BE2C (cell line): ENCODE measurements at regions not wholly inside any gene's neighbourhood (a gene's known extent, or its start where the extent isn't known, plus 50 kb on each side); places are given as distances from the start of the nearest gene placed in this dataset.

Experiments
- DNase-seq: peaks from one replicate; pipeline ENCODE4 v3.0.0-alpha.2; 2020
- H3K27me3 ChIP-seq: fragments of 250-450 bp; sonication (Bioruptor Pico); 2 replicates; pipeline ENCODE4 v1.5.1; 2020; ENCODE audit warnings: mild to moderate bottlenecking
- H3K36me3 ChIP-seq: fragments of 250-450 bp; sonication (Bioruptor Pico); 2 replicates; pipeline ENCODE4 v1.5.1; 2020; ENCODE audit warnings: mild to moderate bottlenecking
- H3K4me1 ChIP-seq: fragments of 250-450 bp; sonication (Bioruptor Pico); 2 replicates; pipeline ENCODE4 v1.5.1; 2020
- H3K4me3 ChIP-seq: 2 replicates; pipeline ENCODE4 v1.5.1; 2011; ENCODE audit warnings: low read depth, low read length
- H3K9me3 ChIP-seq: fragments of 250-450 bp; sonication (Bioruptor Pico); 2 replicates; pipeline ENCODE4 v1.5.1; 2020
- CTCF ChIP-seq: IDR thresholded peaks from 2 replicates; pipeline ENCODE4 v1.5.1; 2012; ENCODE audit warnings: mild to moderate bottlenecking, low read depth, low read length

- H3K27me3 ChIP-seq, result no peaks in the 10 kb centered on the region
- no peak for TF ChIP-seq CTCF
- H3K36me3 ChIP-seq, result no peaks in the 10 kb centered on the region
- no peak for DNase-seq
- H3K4me3 ChIP-seq, result no peak overlapping the region
- H3K4me1 ChIP-seq, result no peaks in the 10 kb centered on the region
- no peaks in the 10 kb centered on the region for H3K9me3 ChIP-seq
Observed at GRCh38 chr1:218711884-218712674, 366.9 kb downstream of the TGFB2 start.

GRCh38 chr1:218712677-218713076 is 367.5 kb downstream of the TGFB2 start:
- Histone ChIP-seq H3K27me3 (no peaks in the 10 kb centered on the region), H3K36me3 (no peaks in the 10 kb centered on the region), H3K4me1 (no peaks in the 10 kb centered on the region), H3K9me3 (no peaks in the 10 kb centered on the region), H3K4me3 (no peak overlapping the region)
- no peak for DNase-seq
- TF ChIP-seq CTCF, result no peak

- Histone ChIP-seq H3K4me1 (no peaks in the 10 kb centered on the region), H3K4me3 (no peak overlapping the region), H3K27me3 (no peaks in the 10 kb centered on the region), H3K36me3 (no peaks in the 10 kb centered on the region), H3K9me3 (no peaks in the 10 kb centered on the region)
- no peak for TF ChIP-seq CTCF
- DNase-seq, result no peak
Observed at GRCh38 chr1:218715961-218716669, 371.0 kb downstream of the TGFB2 start.

GRCh38 chr1:218717575-218717974 is 372.4 kb downstream of the TGFB2 start:
- Histone ChIP-seq H3K4me1 (no peaks in the 10 kb centered on the region), H3K4me3 (no peak overlapping the region), H3K9me3 (no peaks in the 10 kb centered on the region), H3K36me3 (no peaks in the 10 kb centered on the region), H3K27me3 (no peaks in the 10 kb centered on the region)
- no peak for TF ChIP-seq CTCF
- DNase-seq, result no peak

- TF ChIP-seq CTCF, result no peak
- no peak for DNase-seq
- H3K36me3 ChIP-seq, result no peaks in the 10 kb centered on the region
- H3K4me3 ChIP-seq, result no peak overlapping the region
- no peaks in the 10 kb centered on the region for H3K27me3 ChIP-seq
- no peaks in the 10 kb centered on the region for H3K9me3 ChIP-seq
- H3K4me1 ChIP-seq, result no peaks in the 10 kb centered on the region
Observed at GRCh38 chr1:218718206-218718605, 373.1 kb downstream of the TGFB2 start.

GRCh38 chr1:218718977-218719376 is 373.8 kb downstream of the TGFB2 start:
- Histone ChIP-seq H3K36me3 (no peaks in the 10 kb centered on the region), H3K4me3 (no peak overlapping the region), H3K9me3 (no peaks in the 10 kb centered on the region), H3K27me3 (no peaks in the 10 kb centered on the region), H3K4me1 (no peaks in the 10 kb centered on the region)
- TF ChIP-seq CTCF, result no peak
- no peak for DNase-seq
